IPS-20b (cell line): ENCODE measurements at regions not wholly inside any gene's neighbourhood (a gene's known extent, or its start where the extent isn't known, plus 50 kb on each side); places are given as distances from the start of the nearest gene placed in this dataset.

ENCODE experiments used
- H3K27ac ChIP-seq: one replicate; pipeline ENCODE4 v1.5.1; 2013; ENCODE audit warnings: low read length
- H3K27me3 ChIP-seq: 2 replicates; pipeline ENCODE4 v1.6.1; 2013; ENCODE audit warnings: mild to moderate bottlenecking, low read length, inconsistent platforms; ENCODE audit not compliant: insufficient read depth
- H3K36me3 ChIP-seq: 2 replicates; pipeline ENCODE4 v1.6.1; 2013; ENCODE audit warnings: low read depth, mild to moderate bottlenecking, inconsistent platforms, low read length, moderate library complexity; ENCODE audit not compliant: insufficient read depth
- H3K4me1 ChIP-seq: 2 replicates; pipeline ENCODE4 v1.6.1; 2013; ENCODE audit warnings: mild to moderate bottlenecking, control low read depth, inconsistent platforms, low read length, moderate library complexity; ENCODE audit not compliant: insufficient read depth
- H3K4me3 ChIP-seq: 2 replicates; pipeline ENCODE4 v1.5.1; 2013; ENCODE audit warnings: mild to moderate bottlenecking, low read length, inconsistent platforms
- H3K9ac ChIP-seq: 2 replicates; pipeline ENCODE4 v1.6.1; 2013; ENCODE audit warnings: low read depth, mild to moderate bottlenecking, inconsistent platforms, low read length, moderate library complexity
- H3K9me3 ChIP-seq: 2 replicates; pipeline ENCODE4 v1.6.1; 2013; ENCODE audit warnings: mild to moderate bottlenecking, low read depth, low read length, inconsistent platforms; ENCODE audit not compliant: insufficient read depth

GRCh38 chr4:155073852-155074251 lies 134.6 kb upstream of the NPY2R start:
- H3K4me1 ChIP-seq, result no peaks in the 10 kb centered on the region; the same call in 1 of the 2 replicates
- H3K27ac ChIP-seq, result no peak overlapping the region
- H3K27me3 ChIP-seq, result no peaks in the 10 kb centered on the region
- H3K9ac ChIP-seq, result no peak overlapping the region
- H3K4me3 ChIP-seq, result no peak overlapping the region
- H3K36me3 ChIP-seq, result no peaks in the 10 kb centered on the region
- no peaks in the 10 kb centered on the region for H3K9me3 ChIP-seq

DNA sequence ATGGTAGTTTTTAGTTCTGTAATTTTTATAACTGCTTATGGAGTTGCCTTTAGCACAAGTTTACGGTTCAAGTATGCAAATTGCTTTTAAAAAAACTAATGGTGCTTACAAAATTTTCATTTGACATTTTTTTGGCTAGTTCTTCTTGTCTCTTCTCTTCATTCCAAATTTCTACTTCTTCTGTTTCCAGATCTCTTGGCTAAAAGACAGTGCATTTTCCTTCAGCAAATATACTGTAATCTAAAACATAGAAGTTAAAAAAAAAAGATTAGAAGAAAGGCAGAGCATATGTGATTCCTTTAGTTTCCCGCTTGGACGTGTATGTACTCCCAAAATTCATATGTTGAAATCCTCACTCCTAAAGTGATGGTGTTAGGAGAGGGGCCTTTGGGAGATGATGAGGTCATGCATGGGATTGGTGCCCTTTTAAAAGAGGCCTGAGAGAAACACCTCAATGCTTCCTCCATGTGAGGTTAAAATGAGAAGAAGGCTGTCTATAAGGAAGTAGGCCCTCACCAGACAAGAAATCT lies 132.1 kb upstream of the NPY2R start:
- H3K9ac ChIP-seq, result no peak overlapping the region
- no peak overlapping the region for H3K27ac ChIP-seq
- H3K27me3 ChIP-seq, result no peaks in the 10 kb centered on the region
- no peaks in the 10 kb centered on the region; the same call in 1 of the 2 replicates for H3K4me1 ChIP-seq
- H3K4me3 ChIP-seq, result no peak overlapping the region
- no peaks in the 10 kb centered on the region for H3K36me3 ChIP-seq
- H3K9me3 ChIP-seq, result no peaks in the 10 kb centered on the region

DNA sequence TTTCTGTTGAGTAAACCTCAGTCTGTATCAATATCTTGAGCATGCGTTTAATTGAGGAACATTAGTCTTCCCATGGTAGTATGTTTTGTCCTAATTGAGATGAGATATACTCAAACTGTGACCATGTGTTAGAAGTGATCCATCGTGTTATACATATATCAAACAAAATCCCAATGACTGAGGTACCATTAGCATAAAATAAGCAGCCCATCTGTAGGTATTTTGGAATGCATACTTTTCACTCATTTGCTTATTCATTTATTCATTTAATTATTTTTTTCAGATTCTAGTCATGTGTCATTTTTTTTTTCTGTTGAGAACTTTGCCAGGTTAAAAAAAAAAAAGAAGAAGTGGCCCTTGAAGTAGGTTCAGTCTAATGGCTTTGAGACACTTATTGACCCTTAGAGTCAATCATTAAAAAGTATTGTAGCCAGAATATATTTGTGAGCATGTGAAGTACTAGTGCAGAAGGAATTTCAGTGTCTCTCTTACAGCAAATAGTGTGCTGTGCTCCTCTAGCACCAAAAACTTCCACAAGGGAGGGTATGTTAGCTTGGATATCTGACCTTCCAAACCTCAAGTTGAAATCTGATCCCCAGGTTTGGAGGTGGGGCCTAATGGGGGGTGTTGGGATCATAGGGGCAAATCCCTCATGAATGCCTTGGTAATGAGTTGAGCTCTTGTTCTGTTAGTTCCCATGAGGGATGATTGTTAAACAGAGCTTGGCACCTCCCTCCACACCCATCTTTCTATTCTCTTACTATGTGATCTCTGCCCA lies 130.8 kb upstream of the NPY2R start:
- H3K27me3 ChIP-seq, result no peaks in the 10 kb centered on the region
- H3K9ac ChIP-seq, result no peak overlapping the region
- no peak overlapping the region for H3K4me3 ChIP-seq
- H3K36me3 ChIP-seq, result no peaks in the 10 kb centered on the region
- no peaks in the 10 kb centered on the region for H3K9me3 ChIP-seq
- H3K4me1 ChIP-seq, result no peaks in the 10 kb centered on the region; the same call in 1 of the 2 replicates
- no peak overlapping the region for H3K27ac ChIP-seq

DNA sequence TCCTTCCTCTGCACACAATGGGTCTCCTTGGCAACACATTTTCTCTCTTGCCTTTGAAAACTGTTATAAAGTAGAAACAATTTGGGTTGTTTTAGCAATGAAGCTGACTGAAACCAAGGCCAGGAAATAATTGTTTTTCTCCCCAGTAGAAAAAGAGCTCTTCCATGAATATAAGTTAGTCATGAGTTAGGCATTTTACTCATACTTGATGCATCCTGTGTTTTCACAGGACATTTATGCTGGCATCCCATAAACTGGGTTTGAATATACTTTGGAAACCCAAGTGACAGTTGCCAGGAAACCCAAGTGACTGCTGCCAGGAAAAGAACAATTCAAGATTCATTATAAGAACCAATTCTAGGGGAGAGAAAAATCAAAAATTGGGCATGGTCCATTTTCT lies 128.6 kb upstream of the NPY2R start:
- H3K4me1 ChIP-seq, result no peaks in the 10 kb centered on the region; the same call in 1 of the 2 replicates
- H3K9ac ChIP-seq, result no peak overlapping the region
- no peak overlapping the region for H3K27ac ChIP-seq
- H3K27me3 ChIP-seq, result no peaks in the 10 kb centered on the region
- no peaks in the 10 kb centered on the region for H3K9me3 ChIP-seq
- no peaks in the 10 kb centered on the region for H3K36me3 ChIP-seq
- no peak overlapping the region for H3K4me3 ChIP-seq

GRCh38 chr4:155081222-155081621 lies 127.2 kb upstream of the NPY2R start:
- H3K9ac ChIP-seq, result no peak overlapping the region
- H3K4me1 ChIP-seq, result no peaks in the 10 kb centered on the region; the same call in 1 of the 2 replicates
- H3K27ac ChIP-seq, result no peak overlapping the region
- H3K36me3 ChIP-seq, result no peaks in the 10 kb centered on the region
- H3K27me3 ChIP-seq, result no peaks in the 10 kb centered on the region
- H3K9me3 ChIP-seq, result no peaks in the 10 kb centered on the region
- H3K4me3 ChIP-seq, result no peak overlapping the region

DNA sequence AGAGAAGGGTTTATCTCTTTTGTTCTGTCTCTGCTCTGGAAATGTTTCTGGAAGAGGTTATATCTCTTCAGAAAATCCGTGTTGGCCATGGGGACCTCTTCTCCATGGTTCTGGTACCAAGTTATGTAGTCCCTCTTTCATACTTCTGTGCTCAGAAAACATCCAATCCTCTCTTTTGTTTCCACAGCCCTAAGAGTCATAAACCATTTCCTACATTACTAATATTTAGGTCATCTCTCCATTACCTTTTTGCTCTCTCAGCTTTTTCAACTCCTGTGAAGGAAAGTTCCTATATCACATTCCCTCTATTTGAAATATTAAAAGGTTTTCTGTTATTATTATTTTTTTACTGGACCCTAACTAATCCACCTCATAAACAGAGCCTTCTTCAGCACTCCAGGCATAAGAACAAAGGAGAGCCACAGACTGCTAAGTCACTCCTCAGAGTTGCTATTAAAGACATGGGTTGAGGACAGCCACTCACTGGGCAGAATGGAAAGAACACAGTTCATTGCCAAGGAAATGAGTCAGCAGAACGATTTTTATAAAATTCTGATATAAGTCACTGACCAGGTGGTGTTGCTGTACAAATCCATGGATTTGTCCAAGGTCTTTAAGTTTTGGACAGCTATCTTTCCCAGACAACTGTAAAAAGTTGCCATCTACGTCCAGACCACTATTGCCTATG lies 122.4 kb upstream of the NPY2R start:
- no peak overlapping the region for H3K27ac ChIP-seq
- H3K9me3 ChIP-seq, result no peaks in the 10 kb centered on the region
- no peaks in the 10 kb centered on the region for H3K4me1 ChIP-seq
- no peaks in the 10 kb centered on the region for H3K27me3 ChIP-seq
- H3K36me3 ChIP-seq, result no peaks in the 10 kb centered on the region
- no peak overlapping the region for H3K4me3 ChIP-seq
- no peak overlapping the region for H3K9ac ChIP-seq

DNA sequence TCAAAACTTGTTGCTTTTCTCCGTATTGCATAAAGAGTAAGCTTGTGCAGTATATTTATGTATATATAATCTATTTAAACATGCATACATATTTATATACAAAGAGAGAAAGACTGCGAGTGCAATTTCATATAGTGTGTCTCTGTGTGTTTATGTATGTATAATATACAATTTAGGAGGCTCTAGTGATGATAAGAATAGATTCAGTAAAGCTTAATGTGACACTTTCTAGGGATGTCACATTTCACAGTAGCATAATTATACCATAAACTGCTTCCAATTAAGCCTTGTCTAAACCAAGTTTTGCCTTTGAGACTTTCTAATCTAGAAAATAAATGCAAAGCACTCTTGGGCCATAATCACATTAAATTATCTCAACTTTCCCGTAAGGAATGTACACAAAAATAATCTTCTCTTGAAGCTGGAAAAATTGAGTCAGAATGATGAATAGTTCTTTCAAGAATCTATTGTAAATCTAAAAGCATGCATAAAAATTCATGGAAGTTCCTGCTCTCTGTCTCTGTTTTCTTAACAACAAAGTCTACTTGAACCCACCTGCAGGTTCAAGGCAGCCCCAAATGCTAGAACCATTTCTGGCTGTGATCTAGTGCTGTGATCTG lies 114.1 kb upstream of the NPY2R start:
- no peaks in the 10 kb centered on the region for H3K27me3 ChIP-seq
- no peaks in the 10 kb centered on the region for H3K4me1 ChIP-seq
- H3K4me3 ChIP-seq, result no peak overlapping the region
- no peak overlapping the region for H3K27ac ChIP-seq
- no peak overlapping the region for H3K9ac ChIP-seq
- no peaks in the 10 kb centered on the region for H3K36me3 ChIP-seq
- no peaks in the 10 kb centered on the region for H3K9me3 ChIP-seq

- no peak overlapping the region for H3K27ac ChIP-seq
- H3K36me3 ChIP-seq, result no peaks in the 10 kb centered on the region
- no peak overlapping the region for H3K4me3 ChIP-seq
- H3K4me1 ChIP-seq, result no peaks in the 10 kb centered on the region
- H3K27me3 ChIP-seq, result no peaks in the 10 kb centered on the region
- no peaks in the 10 kb centered on the region for H3K9me3 ChIP-seq
- H3K9ac ChIP-seq, result no peak overlapping the region
Measured at GRCh38 chr4:155099231-155099630, 109.2 kb upstream of the NPY2R start.

DNA sequence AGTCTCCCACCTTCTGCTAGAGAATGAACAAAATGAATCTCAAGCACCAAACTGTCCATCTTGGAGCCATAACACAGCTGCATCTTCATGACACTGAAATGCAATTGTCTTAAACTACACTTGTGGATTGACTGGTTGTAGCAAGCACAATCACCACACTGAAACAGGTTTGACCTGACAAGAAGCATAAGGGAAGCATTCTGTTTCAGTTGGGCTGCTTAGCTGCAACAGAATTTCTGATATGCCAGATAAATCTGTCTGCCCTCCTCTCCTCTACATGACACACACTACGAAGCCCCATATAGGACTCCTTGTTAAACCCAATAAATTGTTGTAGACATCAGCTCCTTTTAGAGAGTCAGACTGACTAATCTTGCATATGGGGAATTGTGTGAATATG lies 101.8 kb upstream of the NPY2R start:
- Histone ChIP-seq H3K4me1 (no peaks in the 10 kb centered on the region), H3K27ac (no peak overlapping the region), H3K9ac (no peak overlapping the region), H3K4me3 (no peak overlapping the region), H3K9me3 (no peaks in the 10 kb centered on the region), H3K27me3 (no peaks in the 10 kb centered on the region), H3K36me3 (no peaks in the 10 kb centered on the region)

- H3K4me3 ChIP-seq, result no peak overlapping the region
- H3K9me3 ChIP-seq, result no peaks in the 10 kb centered on the region
- H3K9ac ChIP-seq, result no peak overlapping the region
- no peaks in the 10 kb centered on the region for H3K4me1 ChIP-seq
- no peak overlapping the region for H3K27ac ChIP-seq
- H3K36me3 ChIP-seq, result no peaks in the 10 kb centered on the region
- no peaks in the 10 kb centered on the region for H3K27me3 ChIP-seq
Measured at GRCh38 chr4:155107059-155107458, 101.4 kb upstream of the NPY2R start.

- H3K27ac ChIP-seq, result no peak overlapping the region
Measured at GRCh38 chr4:155114790-155115189, 93.6 kb upstream of the NPY2R start.

More at GRCh38 chr4:155114790-155115189, 93.6 kb upstream of the NPY2R start:
- H3K36me3 ChIP-seq, result no peaks in the 10 kb centered on the region
- H3K4me1 ChIP-seq, result no peaks in the 10 kb centered on the region
- peaks cover 35% of the 10 kb centered on the region for H3K9me3 ChIP-seq
- H3K27me3 ChIP-seq, result no peaks in the 10 kb centered on the region
- no peak overlapping the region for H3K9ac ChIP-seq
- no peak overlapping the region for H3K4me3 ChIP-seq
